Mesenchymal stem cell (in vitro differentiated cells and primary cell): ENCODE measurements at regions not wholly inside any gene's neighbourhood (a gene's known extent, or its start where the extent isn't known, plus 50 kb on each side); places are given as distances from the start of the nearest gene placed in this dataset.

ENCODE experiments used
- DNase-seq: peaks from one replicate; pipeline ENCODE4 v3.0.0-alpha.2; 2013
- H2AFZ ChIP-seq: one replicate; pipeline ENCODE4 v1.6.1; 2013; ENCODE audit warnings: low read depth, mild to moderate bottlenecking, control low read depth, inconsistent platforms, low read length, moderate library complexity
- H2AK5ac ChIP-seq: 2 replicates; pipeline ENCODE4 v1.6.1; 2013; ENCODE audit warnings: low read length, moderate library complexity, mild to moderate bottlenecking, inconsistent platforms; ENCODE audit not compliant: severe bottlenecking
- H2BK120ac ChIP-seq: one replicate; pipeline ENCODE4 v1.6.1; 2013; ENCODE audit warnings: low read depth, mild to moderate bottlenecking, inconsistent platforms, low read length, moderate library complexity
- H2BK12ac ChIP-seq, 2 experiments: one replicate each; pipeline ENCODE4 v1.6.1; 2013; ENCODE audit warnings: inconsistent platforms in 2 of 2, low read length in 2 of 2, mild to moderate bottlenecking in 2 of 2, moderate library complexity in 2 of 2, control low read depth in 1 of 2
- H2BK15ac ChIP-seq: one replicate; pipeline ENCODE4 v1.6.1; 2013; ENCODE audit warnings: mild to moderate bottlenecking, low read depth, inconsistent platforms; ENCODE audit not compliant: poor library complexity, severe bottlenecking
- H2BK5ac ChIP-seq: 2 replicates; pipeline ENCODE4 v1.6.1; 2013; ENCODE audit warnings: low read depth, mild to moderate bottlenecking, low read length, control low read depth, inconsistent platforms; ENCODE audit not compliant: poor library complexity, severe bottlenecking
- H3K14ac ChIP-seq, 2 experiments: one replicate each; pipeline ENCODE4 v1.6.1; 2013; ENCODE audit warnings: inconsistent platforms in 2 of 2, low read length in 2 of 2, control low read depth in 1 of 2, mild to moderate bottlenecking in 1 of 2, moderate library complexity in 1 of 2
- H3K18ac ChIP-seq, 2 experiments: one replicate each; pipeline ENCODE4 v1.6.1; 2013; ENCODE audit warnings: inconsistent platforms in 2 of 2, low read length in 2 of 2, control low read depth in 1 of 2, low read depth in 1 of 2, mild to moderate bottlenecking in 1 of 2
- H3K23ac ChIP-seq, 2 experiments: one replicate each; pipeline ENCODE4 v1.6.1; 2013; ENCODE audit warnings: inconsistent platforms in 2 of 2, low read length in 2 of 2, mild to moderate bottlenecking in 2 of 2, moderate library complexity in 2 of 2, control low read depth in 1 of 2
- H3K27ac ChIP-seq: 2 replicates; pipeline ENCODE4 v1.5.1; 2013; ENCODE audit warnings: mild to moderate bottlenecking, moderate library complexity, low read length, control low read depth, inconsistent platforms; ENCODE audit not compliant: poor library complexity, severe bottlenecking
- H3K27me3 ChIP-seq, 2 experiments: 2 replicates each; pipeline versions ENCODE4 v1.6.1 to v1.7.0; 2013; ENCODE audit warnings: low read length in 2 of 2, mild to moderate bottlenecking in 2 of 2, moderate library complexity in 2 of 2, control low read depth in 1 of 2, inconsistent platforms in 1 of 2; ENCODE audit not compliant: control insufficient read depth in 1 of 2, insufficient read depth in 1 of 2
- H3K36me3 ChIP-seq, 2 experiments: 2 replicates each; pipeline versions ENCODE4 v1.6.1 to v1.7.0; 2013; ENCODE audit warnings: low read length in 2 of 2, control low read depth in 1 of 2, inconsistent platforms in 1 of 2, low read depth in 1 of 2, mild to moderate bottlenecking in 1 of 2; ENCODE audit not compliant: insufficient read depth in 2 of 2, control insufficient read depth in 1 of 2
- H3K4ac ChIP-seq, 2 experiments: one replicate each; pipeline ENCODE4 v1.6.1; 2013; ENCODE audit warnings: inconsistent platforms in 2 of 2, low read length in 2 of 2, mild to moderate bottlenecking in 2 of 2, moderate library complexity in 2 of 2, control low read depth in 1 of 2, low read depth in 1 of 2
- H3K4me1 ChIP-seq: 2 replicates; pipeline ENCODE4 v1.6.1; 2013; ENCODE audit warnings: low read depth, low read length, control low read depth; ENCODE audit not compliant: control insufficient read depth, insufficient read depth
- H3K4me2 ChIP-seq: 2 replicates; pipeline ENCODE4 v1.6.1; 2013; ENCODE audit warnings: low read length, mild to moderate bottlenecking, inconsistent platforms; ENCODE audit not compliant: poor library complexity, severe bottlenecking
- H3K4me3 ChIP-seq, 2 experiments: 2 replicates each; pipeline versions ENCODE4 v1.5.1 to v1.7.0; 2013; ENCODE audit warnings: low read length in 2 of 2, mild to moderate bottlenecking in 2 of 2, control low read depth in 1 of 2, low read depth in 1 of 2; ENCODE audit not compliant: insufficient read depth in 1 of 2
- H3K79me1 ChIP-seq: replicated peaks from 2 replicates; pipeline ENCODE4 v1.6.1; 2013; ENCODE audit warnings: mild to moderate bottlenecking, control low read depth, low read length, inconsistent platforms; ENCODE audit not compliant: poor library complexity, severe bottlenecking
- H3K9ac ChIP-seq: 2 replicates; pipeline ENCODE4 v1.7.0; 2013; ENCODE audit warnings: mild to moderate bottlenecking, low read length, moderate library complexity
- H3K9me3 ChIP-seq: 2 replicates; pipeline ENCODE4 v1.7.0; 2013; ENCODE audit warnings: mild to moderate bottlenecking, low read length; ENCODE audit not compliant: control insufficient read depth
- H4K8ac ChIP-seq: one replicate; pipeline ENCODE4 v1.6.1; 2013; ENCODE audit warnings: inconsistent platforms, mild to moderate bottlenecking, low read length, moderate library complexity
- H4K91ac ChIP-seq: one replicate; pipeline ENCODE4 v1.6.1; 2013; ENCODE audit warnings: mild to moderate bottlenecking, low read length, inconsistent platforms
- WGBS: methylation state at CpG from one replicate; pipeline ENCODE4 v1.1.7; 2013; ENCODE audit warnings: mixed read lengths; 5-methylcytosine and 5-hydroxymethylcytosine counted together

GRCh38 chr13:32828711-32829110 lies 187.5 kb upstream of the KL start:
- peak overlapping the region; percentile 80 for H2BK5ac ChIP-seq
- peak overlapping the region in 1 of 2 experiments; percentile 3 for H2BK12ac ChIP-seq
- H3K9me3 ChIP-seq: peaks cover 13% of the 10 kb centered on the region
- H3K4me1 ChIP-seq: peaks cover 16% of the 10 kb centered on the region
- H4K8ac ChIP-seq: no peak overlapping the region
- H2AFZ ChIP-seq: no peak overlapping the region
- H3K27me3 ChIP-seq: no peaks in the 10 kb centered on the region
- peak overlapping the region; percentile 95 for H3K27ac ChIP-seq
- H3K4me2 ChIP-seq: no peak overlapping the region
- H3K36me3 ChIP-seq: no peaks in the 10 kb centered on the region
- H3K23ac ChIP-seq: no peak overlapping the region
- peak overlapping the region in 1 of 2 experiments; percentile 77 for H3K18ac ChIP-seq
- WGBS: 98% methylated on average over 6 of the region's 6 CpGs
- DNase-seq: no peak
- H4K91ac ChIP-seq: no peak overlapping the region
- no peaks in the 10 kb centered on the region for H3K79me1 ChIP-seq
- no peak overlapping the region for H2BK15ac ChIP-seq
- peak overlapping the region in 1 of 2 experiments; percentile 22 for H3K14ac ChIP-seq
- peak overlapping the region; percentile 100 for H2AK5ac ChIP-seq
- H2BK120ac ChIP-seq: no peak overlapping the region
- no peak overlapping the region for H3K4me3 ChIP-seq
- H3K4ac ChIP-seq: peak overlapping the region in 1 of 2 experiments; percentile 50
- H3K9ac ChIP-seq: no peak overlapping the region

- no peak overlapping the region for H3K4me2 ChIP-seq
- no peak overlapping the region for H2BK12ac ChIP-seq
- H2AK5ac ChIP-seq: no peak overlapping the region
- H3K9me3 ChIP-seq: peaks cover 14% of the 10 kb centered on the region
- no peak for DNase-seq
- peak overlapping the region in 1 of 2 experiments; percentile 19 for H3K4me3 ChIP-seq
- H3K14ac ChIP-seq: no peak overlapping the region
- peak overlapping the region; percentile 42 for H3K9ac ChIP-seq
- H3K27me3 ChIP-seq: no peaks in the 10 kb centered on the region
- H3K27ac ChIP-seq: peak overlapping the region; percentile 95
- no peak overlapping the region for H2AFZ ChIP-seq
- no peak overlapping the region for H2BK15ac ChIP-seq
- H4K91ac ChIP-seq: no peak overlapping the region
- H3K4ac ChIP-seq: no peak overlapping the region
- H3K4me1 ChIP-seq: peaks cover 13% of the 10 kb centered on the region
- peak overlapping the region; percentile 80 for H2BK5ac ChIP-seq
- H3K18ac ChIP-seq: no peak overlapping the region
- H3K23ac ChIP-seq: no peak overlapping the region
- no peak overlapping the region for H2BK120ac ChIP-seq
- WGBS: 87% methylated on average over 6 of the region's 6 CpGs
- no peaks in the 10 kb centered on the region for H3K36me3 ChIP-seq
- H3K79me1 ChIP-seq: no peaks in the 10 kb centered on the region
- H4K8ac ChIP-seq: no peak overlapping the region
Measured at GRCh38 chr13:32829269-32829668, 187.0 kb upstream of the KL start.

DNA sequence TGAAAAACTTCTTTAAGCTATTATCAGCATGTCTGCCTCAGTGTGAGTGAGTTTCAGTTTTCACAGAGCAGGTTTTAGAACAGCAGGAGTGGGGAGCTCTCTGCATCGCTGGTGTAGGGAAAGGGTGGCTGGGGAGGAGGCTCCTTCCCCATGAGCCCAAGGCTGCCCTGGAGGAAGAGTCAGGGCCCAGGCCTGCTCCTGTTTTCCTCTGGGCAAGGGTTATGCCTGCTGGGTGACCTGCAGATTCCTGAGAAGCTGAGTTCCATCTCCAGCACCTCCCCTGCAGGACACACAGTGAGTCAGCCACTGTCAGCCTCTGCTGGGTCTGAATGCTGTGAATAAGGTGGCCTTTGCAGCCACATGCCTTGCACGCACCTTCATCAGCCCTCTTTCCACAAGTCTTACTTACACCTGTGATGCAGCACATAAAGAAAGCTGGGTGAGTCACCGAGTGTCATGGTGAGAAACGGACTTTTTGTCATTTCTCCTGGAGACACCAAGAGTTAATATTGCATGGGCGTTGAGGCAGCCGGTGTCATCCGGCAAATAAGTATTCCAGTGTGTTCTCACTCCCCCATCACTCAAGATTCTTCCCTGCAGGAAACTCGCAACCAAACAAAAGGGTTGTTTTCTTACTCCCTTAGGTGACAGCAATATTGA lies 186.4 kb upstream of the KL start:
- peak overlapping the region; percentile 93 for H2BK5ac ChIP-seq
- H3K9me3 ChIP-seq: peaks cover 17% of the 10 kb centered on the region
- DNase-seq: peak; percentile 67
- H4K8ac ChIP-seq: peak overlapping the region; percentile 76
- 69% methylated on average over 8 of the region's 8 CpGs for WGBS
- H4K91ac ChIP-seq: no peak overlapping the region
- no peak overlapping the region for H2BK15ac ChIP-seq
- H3K4me3 ChIP-seq: peak overlapping the region in 1 of 2 experiments; percentile 19
- H2AK5ac ChIP-seq: peak overlapping the region; percentile 63
- H3K9ac ChIP-seq: peak overlapping the region; percentile 42
- H3K4me1 ChIP-seq: peaks cover 13% of the 10 kb centered on the region
- peak overlapping the region in 1 of 2 experiments; percentile 34 for H3K18ac ChIP-seq
- peak overlapping the region in 1 of 2 experiments; percentile 61 for H3K14ac ChIP-seq
- peak overlapping the region; percentile 95 for H3K27ac ChIP-seq
- no peak overlapping the region for H2BK120ac ChIP-seq
- H3K4me2 ChIP-seq: no peak overlapping the region
- no peaks in the 10 kb centered on the region for H3K79me1 ChIP-seq
- no peak overlapping the region for H2BK12ac ChIP-seq
- no peak overlapping the region for H3K23ac ChIP-seq
- no peaks in the 10 kb centered on the region for H3K27me3 ChIP-seq
- H3K36me3 ChIP-seq: no peaks in the 10 kb centered on the region
- no peak overlapping the region for H2AFZ ChIP-seq
- H3K4ac ChIP-seq: no peak overlapping the region

- no peak overlapping the region for H3K4me2 ChIP-seq
- no peak overlapping the region for H4K8ac ChIP-seq
- H4K91ac ChIP-seq: no peak overlapping the region
- no peak overlapping the region for H2BK12ac ChIP-seq
- H3K79me1 ChIP-seq: no peaks in the 10 kb centered on the region
- H2BK5ac ChIP-seq: peak overlapping the region; percentile 93
- H3K27ac ChIP-seq: peak overlapping the region; percentile 95
- H3K23ac ChIP-seq: peak overlapping the region in 1 of 2 experiments; percentile 64
- no peaks in the 10 kb centered on the region for H3K27me3 ChIP-seq
- H3K9me3 ChIP-seq: peaks cover 22% of the 10 kb centered on the region
- no peak for DNase-seq
- no peak overlapping the region for H2BK15ac ChIP-seq
- no peaks in the 10 kb centered on the region for H3K36me3 ChIP-seq
- WGBS: 94% methylated on average over 8 of the region's 10 CpGs
- H3K4me3 ChIP-seq: no peak overlapping the region
- peak overlapping the region in 1 of 2 experiments; percentile 50 for H3K18ac ChIP-seq
- H3K4me1 ChIP-seq: peaks cover 13% of the 10 kb centered on the region
- H3K4ac ChIP-seq: no peak overlapping the region
- H2AFZ ChIP-seq: no peak overlapping the region
- H2AK5ac ChIP-seq: peak overlapping the region; percentile 99
- no peak overlapping the region for H2BK120ac ChIP-seq
- no peak overlapping the region for H3K9ac ChIP-seq
- H3K14ac ChIP-seq: no peak overlapping the region
Measured at GRCh38 chr13:32830336-32831031, 185.7 kb upstream of the KL start.
